Bronchial epithelial cell (primary cell): ENCODE measurements at regions not wholly inside any gene's neighbourhood (a gene's known extent, or its start where the extent isn't known, plus 50 kb on each side); places are given as distances from the start of the nearest gene placed in this dataset.

ENCODE experiments used
- DNase-seq: peaks from one replicate; pipeline ENCODE4 v3.0.0-alpha.2; 2010; ENCODE audit warnings: low read depth
- FAIRE-seq: peaks from 2 replicates; lab custom pipeline; 2011; peaks lifted over from hg19 to GRCh38; lab: Jason Lieb, UNC
- H3K27me3 ChIP-seq: 2 replicates; pipeline ENCODE4 v1.5.1; 2011; ENCODE audit warnings: low read length; ENCODE audit not compliant: control insufficient read depth, insufficient read depth
- H3K36me3 ChIP-seq: 2 replicates; pipeline ENCODE4 v1.5.1; 2011; ENCODE audit warnings: low read length; ENCODE audit not compliant: control insufficient read depth, insufficient read depth
- H3K4me3 ChIP-seq: 2 replicates; pipeline ENCODE4 v1.5.1; 2011; ENCODE audit warnings: mild to moderate bottlenecking, low read depth, low read length, control low read depth
- CTCF ChIP-seq: IDR thresholded peaks from 2 replicates; pipeline ENCODE4 v1.5.1; 2011; ENCODE audit warnings: mild to moderate bottlenecking, moderate library complexity, low read length, control low read depth, inconsistent platforms; ENCODE audit not compliant: insufficient read depth, severe bottlenecking

GRCh38 chr4:68736813-68737212 is 66.4 kb upstream of the UGT2B15 start:
- TF ChIP-seq CTCF = no peak
- FAIRE-seq (no peak), DNase-seq (no peak)
- H3K27me3 ChIP-seq = no peaks in the 10 kb centered on the region
- H3K4me3 ChIP-seq = no peak overlapping the region
- no peaks in the 10 kb centered on the region for H3K36me3 ChIP-seq

GRCh38 chr4:68738036-68738435 is 67.6 kb upstream of the UGT2B15 start:
- no peak for DNase-seq
- no peaks in the 10 kb centered on the region for H3K36me3 ChIP-seq
- no peak overlapping the region for H3K4me3 ChIP-seq
- no peak for FAIRE-seq
- no peak for TF ChIP-seq CTCF
- H3K27me3 ChIP-seq = no peaks in the 10 kb centered on the region

GRCh38 chr4:68744368-68744767 is 71.4 kb upstream of the UGT2B10 start:
- TF ChIP-seq CTCF = no peak
- no peak for FAIRE-seq
- Histone ChIP-seq H3K27me3 (no peaks in the 10 kb centered on the region), H3K36me3 (no peaks in the 10 kb centered on the region), H3K4me3 (no peak overlapping the region)
- no peak for DNase-seq

- H3K27me3 ChIP-seq = no peaks in the 10 kb centered on the region
- peak; percentile 77 for DNase-seq
- no peak for TF ChIP-seq CTCF
- no peak overlapping the region for H3K4me3 ChIP-seq
- no peaks in the 10 kb centered on the region for H3K36me3 ChIP-seq
- FAIRE-seq = no peak
Observed at GRCh38 chr4:68748181-68748991, 67.4 kb upstream of the UGT2B10 start.

GRCh38 chr4:68750555-68750954 is 65.2 kb upstream of the UGT2B10 start:
- FAIRE-seq = no peak
- no peak for TF ChIP-seq CTCF
- no peaks in the 10 kb centered on the region for H3K36me3 ChIP-seq
- no peak for DNase-seq
- H3K4me3 ChIP-seq = no peak overlapping the region
- H3K27me3 ChIP-seq = no peaks in the 10 kb centered on the region

GRCh38 chr4:68751138-68751537 is 64.7 kb upstream of the UGT2B10 start:
- FAIRE-seq (no peak), DNase-seq (no peak)
- Histone ChIP-seq H3K4me3 (no peak overlapping the region), H3K36me3 (no peaks in the 10 kb centered on the region), H3K27me3 (no peaks in the 10 kb centered on the region)
- no peak for TF ChIP-seq CTCF
